BLaER1 treated with 17β-estradiol and CSF1 and Interleukin-3, amounts not matched to agents 10 nM and 100 nM (cell line): ENCODE measurements at regions not wholly inside any gene's neighbourhood (a gene's known extent, or its start where the extent isn't known, plus 50 kb on each side); places are given as distances from the start of the nearest gene placed in this dataset.
A peak's percentile ranks its signal among the peaks of the same experiment; 100 is the strongest.

Experiments
- H3K27ac ChIP-seq, 11 experiments: shearing (Covaris generic); formaldehyde crosslinking; 2 replicates each; pipeline ENCODE4 v1.8.1; 2022
- H3K27me3 ChIP-seq, 11 experiments: shearing (Covaris generic); formaldehyde crosslinking; 2 replicates each; pipeline ENCODE4 v1.8.1; 2022
- H3K36me3 ChIP-seq, 11 experiments: shearing (Covaris generic); formaldehyde crosslinking; 2 replicates each; pipeline ENCODE4 v1.8.1; 2022
- H3K4me1 ChIP-seq, 10 experiments: shearing (Covaris generic); formaldehyde crosslinking; 2 replicates each; pipeline ENCODE4 v1.8.1; 2022
- H3K4me2 ChIP-seq, 11 experiments: shearing (Covaris generic); formaldehyde crosslinking; 2 replicates each; pipeline ENCODE4 v1.8.1; 2022
- H3K4me3 ChIP-seq, 10 experiments: shearing (Covaris generic); formaldehyde crosslinking; 2 replicates each; pipeline ENCODE4 v1.8.1; 2022
- H3K9ac ChIP-seq, 11 experiments: shearing (Covaris generic); formaldehyde crosslinking; 2 replicates each; pipeline ENCODE4 v1.8.1; 2022
- H3K9me3 ChIP-seq, 11 experiments: shearing (Covaris generic); formaldehyde crosslinking; replicated peaks in 1 of 11; 2 replicates each; pipeline ENCODE4 v1.8.1; 2022
- H4K20me1 ChIP-seq, 11 experiments: shearing (Covaris generic); formaldehyde crosslinking; 2 replicates each; pipeline ENCODE4 v1.8.1; 2022
- Cebpa-rat ChIP-seq, 11 experiments: shearing (Covaris generic); IDR thresholded peaks; 2 replicates each; pipeline ENCODE4 v1.8.1; 2022

DNA sequence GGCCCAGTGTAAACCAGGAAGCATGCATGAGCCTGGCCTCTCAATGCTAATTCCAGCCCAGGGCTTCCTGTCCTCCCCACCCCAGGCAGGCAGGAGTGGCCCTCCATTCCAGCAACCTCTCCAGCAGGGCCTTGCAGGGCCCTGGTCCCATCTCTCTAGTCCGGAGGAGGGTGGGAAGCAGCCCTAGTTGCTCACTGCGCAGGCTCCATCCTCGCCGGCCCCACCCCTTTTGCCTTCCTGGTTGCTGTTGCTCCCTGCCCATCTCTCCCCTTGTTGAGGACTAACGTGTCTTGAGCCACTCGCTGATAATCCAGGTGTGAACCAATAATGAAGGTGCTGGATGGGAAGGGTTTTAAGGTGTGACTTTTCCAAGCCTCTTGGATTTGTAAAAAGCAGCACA is 161.2 kb upstream of the BCOR start:
- no peak for TF ChIP-seq Cebpa-rat (IDR thresholded peaks at IDR 0.05)
- no peaks in the 10 kb centered on the region for H4K20me1 ChIP-seq
- peaks cover 20 to 36% (median 27%) of the 10 kb centered on the region in 10 experiments; a peak in 18 of 20 replicates for H3K4me1 ChIP-seq
- no peaks in the 10 kb centered on the region for H3K36me3 ChIP-seq
- H3K9me3 ChIP-seq: peaks cover 0 to 7% (median 0%) of the 10 kb centered on the region in 11 experiments; a peak in 1 of 22 replicates
- H3K4me3 ChIP-seq: no peak overlapping the region
- H3K27ac ChIP-seq: no peak overlapping the region
- H3K27me3 ChIP-seq: no peaks in the 10 kb centered on the region
- no peak overlapping the region for H3K4me2 ChIP-seq
- H3K9ac ChIP-seq: no peak overlapping the region

GRCh38 chrX:40253771-40254170 is 156.0 kb upstream of the BCOR start:
- H3K9me3 ChIP-seq: no peaks in the 10 kb centered on the region
- no peak for TF ChIP-seq Cebpa-rat (IDR thresholded peaks at IDR 0.05)
- no peak overlapping the region for H3K4me2 ChIP-seq
- H3K27ac ChIP-seq: no peak overlapping the region
- no peaks in the 10 kb centered on the region for H3K27me3 ChIP-seq
- H3K9ac ChIP-seq: no peak overlapping the region
- no peak overlapping the region for H3K4me3 ChIP-seq
- H3K36me3 ChIP-seq: no peaks in the 10 kb centered on the region
- H4K20me1 ChIP-seq: no peaks in the 10 kb centered on the region
- H3K4me1 ChIP-seq: peaks cover 0 to 8% (median 3%) of the 10 kb centered on the region in 10 experiments; a peak in 6 of 20 replicates

GRCh38 chrX:40249582-40249981 is 151.8 kb upstream of the BCOR start:
- Histone ChIP-seq H3K9ac (no peak overlapping the region), H3K36me3 (no peaks in the 10 kb centered on the region)
- TF ChIP-seq Cebpa-rat (IDR thresholded peaks at IDR 0.05): no peak

DNA sequence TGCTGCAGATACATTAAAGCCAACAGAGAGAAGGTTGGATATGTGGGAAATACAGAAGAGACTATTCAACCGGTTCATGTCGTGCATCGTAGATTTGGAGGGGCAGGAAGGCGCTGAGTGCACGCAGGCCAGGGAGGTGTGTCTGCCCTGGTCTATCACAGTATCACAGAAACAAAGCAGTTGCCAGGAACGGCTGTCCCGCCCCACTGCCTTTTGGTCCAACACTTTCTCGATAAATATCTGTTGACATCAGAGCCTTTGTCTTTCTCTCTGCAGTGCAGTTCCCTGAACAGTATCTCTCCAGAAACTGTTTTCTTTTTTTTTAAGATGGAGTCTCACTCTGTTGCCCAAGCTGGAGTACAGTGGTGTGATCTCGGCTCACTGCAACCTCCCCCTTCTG is 151.1 kb upstream of the BCOR start:
- no peaks in the 10 kb centered on the region for H3K36me3 ChIP-seq
- H3K9ac ChIP-seq: no peak overlapping the region
- H3K27ac ChIP-seq: no peak overlapping the region
- H3K27me3 ChIP-seq: no peaks in the 10 kb centered on the region
- H4K20me1 ChIP-seq: no peaks in the 10 kb centered on the region
- TF ChIP-seq Cebpa-rat (IDR thresholded peaks at IDR 0.05): no peak
- H3K4me3 ChIP-seq: no peak overlapping the region
- no peaks in the 10 kb centered on the region for H3K9me3 ChIP-seq
- peak overlapping the region in 4 of 11 experiments; percentile 1 to 36 (median 14); a peak in 2 of 22 replicates for H3K4me2 ChIP-seq
- peaks cover 0 to 20% (median 8%) of the 10 kb centered on the region in 10 experiments; a peak in 13 of 20 replicates for H3K4me1 ChIP-seq

More at GRCh38 chrX:40249582-40249981, 151.8 kb upstream of the BCOR start:
- no peak overlapping the region for H3K4me3 ChIP-seq
- H3K27me3 ChIP-seq: no peaks in the 10 kb centered on the region
- no peak overlapping the region for H3K27ac ChIP-seq
- H4K20me1 ChIP-seq: no peaks in the 10 kb centered on the region
- no peak overlapping the region for H3K4me2 ChIP-seq
- H3K4me1 ChIP-seq: peaks cover 0 to 20% (median 8%) of the 10 kb centered on the region in 10 experiments; a peak in 13 of 20 replicates
- no peaks in the 10 kb centered on the region for H3K9me3 ChIP-seq

GRCh38 chrX:40247848-40248622 is 150.3 kb upstream of the BCOR start:
- no peak overlapping the region for H3K27ac ChIP-seq
- H4K20me1 ChIP-seq: no peaks in the 10 kb centered on the region
- peaks cover 0 to 20% (median 8%) of the 10 kb centered on the region in 10 experiments; a peak in 13 of 20 replicates for H3K4me1 ChIP-seq
- no peaks in the 10 kb centered on the region for H3K27me3 ChIP-seq
- no peak overlapping the region for H3K4me2 ChIP-seq
- H3K4me3 ChIP-seq: no peak overlapping the region
- H3K9me3 ChIP-seq: no peaks in the 10 kb centered on the region
- no peak overlapping the region for H3K9ac ChIP-seq
- no peak for TF ChIP-seq Cebpa-rat (IDR thresholded peaks at IDR 0.05)
- H3K36me3 ChIP-seq: no peaks in the 10 kb centered on the region

DNA sequence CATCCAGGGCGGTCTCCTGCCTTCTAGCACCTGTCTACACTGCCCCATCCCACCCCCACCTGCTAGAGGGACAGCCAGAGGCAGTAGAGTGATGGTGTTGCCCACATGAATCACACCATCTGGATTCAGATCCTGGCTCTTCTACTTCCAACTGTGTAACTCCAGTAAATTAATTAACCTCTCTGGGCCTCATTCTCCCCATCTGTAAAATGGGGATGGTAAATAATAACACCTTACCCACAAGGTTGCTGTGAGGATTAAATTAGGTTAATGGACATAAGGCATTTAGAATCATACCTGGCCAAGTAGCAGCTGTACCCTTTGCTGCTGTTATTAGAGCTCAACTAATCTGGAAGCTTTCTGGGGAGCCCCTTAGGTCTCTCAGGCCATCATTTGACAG is 149.6 kb upstream of the BCOR start:
- Histone ChIP-seq H3K9ac (no peak overlapping the region), H3K4me2 (no peak overlapping the region), H3K4me1 (peaks cover 0 to 20% (median 8%) of the 10 kb centered on the region in 10 experiments; a peak in 13 of 20 replicates), H3K9me3 (no peaks in the 10 kb centered on the region), H3K27ac (no peak overlapping the region), H3K36me3 (no peaks in the 10 kb centered on the region), H3K4me3 (no peak overlapping the region), H4K20me1 (no peaks in the 10 kb centered on the region), H3K27me3 (no peaks in the 10 kb centered on the region)
- TF ChIP-seq Cebpa-rat (IDR thresholded peaks at IDR 0.05): no peak

DNA sequence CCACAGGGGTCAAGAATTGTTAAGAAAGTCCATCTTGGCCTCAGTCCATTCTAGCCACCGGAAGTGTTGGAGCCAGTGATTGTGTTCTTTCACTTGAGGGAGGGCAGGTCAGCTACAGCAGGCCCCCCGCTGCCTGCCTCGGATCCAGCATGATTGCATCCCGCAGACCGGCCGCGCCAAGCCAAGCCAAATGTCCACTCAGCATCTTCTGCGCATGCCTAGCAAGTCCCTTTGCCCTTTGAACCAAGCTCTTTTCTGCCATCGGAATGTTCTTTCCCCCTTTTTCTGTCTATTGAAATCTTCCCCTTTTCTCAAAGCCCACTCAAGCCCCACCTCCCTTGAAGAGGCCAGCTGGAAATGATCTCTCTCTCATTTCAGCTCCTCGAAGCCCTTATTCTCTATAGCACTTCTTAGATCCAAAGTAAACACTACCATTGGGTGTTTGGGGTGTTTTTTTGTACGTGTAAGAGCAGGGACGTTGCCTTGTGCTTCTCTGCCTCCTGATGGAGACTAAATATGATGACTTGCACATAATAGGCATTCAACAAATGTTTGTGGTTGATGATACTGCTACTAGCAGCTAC is 147.8 kb upstream of the BCOR start:
- H4K20me1 ChIP-seq: no peaks in the 10 kb centered on the region
- no peaks in the 10 kb centered on the region for H3K9me3 ChIP-seq
- H3K27ac ChIP-seq: no peak overlapping the region
- peaks cover 0 to 20% (median 8%) of the 10 kb centered on the region in 10 experiments; a peak in 14 of 20 replicates for H3K4me1 ChIP-seq
- peak overlapping the region in 7 of 11 experiments; percentile 10 to 48 (median 42); a peak in 11 of 22 replicates for H3K4me2 ChIP-seq
- no peak for TF ChIP-seq Cebpa-rat (IDR thresholded peaks at IDR 0.05)
- H3K36me3 ChIP-seq: no peaks in the 10 kb centered on the region
- H3K27me3 ChIP-seq: no peaks in the 10 kb centered on the region
- no peak overlapping the region for H3K9ac ChIP-seq
- no peak overlapping the region for H3K4me3 ChIP-seq

GRCh38 chrX:40244980-40245379 is 147.2 kb upstream of the BCOR start:
- H3K9me3 ChIP-seq: peaks cover 0 to 2% (median 0%) of the 10 kb centered on the region in 11 experiments; a peak in 1 of 22 replicates
- TF ChIP-seq Cebpa-rat (IDR thresholded peaks at IDR 0.05): no peak
- H3K27ac ChIP-seq: no peak overlapping the region
- H3K4me2 ChIP-seq: peak overlapping the region in 7 of 11 experiments; percentile 10 to 48 (median 42); a peak in 11 of 22 replicates
- H3K4me1 ChIP-seq: peaks cover 0 to 20% (median 8%) of the 10 kb centered on the region in 10 experiments; a peak in 14 of 20 replicates
- no peak overlapping the region for H3K4me3 ChIP-seq
- no peak overlapping the region for H3K9ac ChIP-seq
- no peaks in the 10 kb centered on the region for H3K27me3 ChIP-seq
- no peaks in the 10 kb centered on the region for H4K20me1 ChIP-seq
- H3K36me3 ChIP-seq: no peaks in the 10 kb centered on the region

- no peak overlapping the region for H3K4me3 ChIP-seq
Observed at GRCh38 chrX:40243755-40244515, 146.2 kb upstream of the BCOR start.

More at GRCh38 chrX:40243755-40244515, 146.2 kb upstream of the BCOR start:
- Histone ChIP-seq H3K27ac (no peak overlapping the region), H3K4me2 (no peak overlapping the region), H3K36me3 (no peaks in the 10 kb centered on the region), H4K20me1 (no peaks in the 10 kb centered on the region), H3K9ac (no peak overlapping the region), H3K4me1 (peaks cover 0 to 16% (median 8%) of the 10 kb centered on the region in 10 experiments; a peak in 14 of 20 replicates), H3K27me3 (no peaks in the 10 kb centered on the region), H3K9me3 (peaks cover 0 to 8% (median 0%) of the 10 kb centered on the region in 11 experiments; a peak in 1 of 22 replicates)
- no peak for TF ChIP-seq Cebpa-rat (IDR thresholded peaks at IDR 0.05)
